Vagina (tissue), 2 donors: ENCODE measurements at regions not wholly inside any gene's neighbourhood (a gene's known extent, or its start where the extent isn't known, plus 50 kb on each side); places are given as distances from the start of the nearest gene placed in this dataset.

Experiments used
- POLR2A ChIP-seq, 2 donors: fragments of 450-650 bp; IDR thresholded peaks; one replicate each; pipeline ENCODE4 v1.6.1; 2017; ENCODE audit warnings: antibody characterized with exemption in 2 of 2, mild to moderate bottlenecking in 2 of 2, moderate library complexity in 2 of 2
- TF ChIP-seq, protein P1 (sequence below), 3 experiments: fragments of 450-650 bp in 2 of 3; fragments of 200-600 bp in 1 of 3; sonication (generic) in 1 of 3; IDR thresholded peaks; one replicate each; pipeline ENCODE4 v1.5.1; 2017 to 2019; ENCODE audit warnings: antibody characterized with exemption in 3 of 3, mild to moderate bottlenecking in 2 of 3, moderate library complexity in 2 of 3

DNA sequence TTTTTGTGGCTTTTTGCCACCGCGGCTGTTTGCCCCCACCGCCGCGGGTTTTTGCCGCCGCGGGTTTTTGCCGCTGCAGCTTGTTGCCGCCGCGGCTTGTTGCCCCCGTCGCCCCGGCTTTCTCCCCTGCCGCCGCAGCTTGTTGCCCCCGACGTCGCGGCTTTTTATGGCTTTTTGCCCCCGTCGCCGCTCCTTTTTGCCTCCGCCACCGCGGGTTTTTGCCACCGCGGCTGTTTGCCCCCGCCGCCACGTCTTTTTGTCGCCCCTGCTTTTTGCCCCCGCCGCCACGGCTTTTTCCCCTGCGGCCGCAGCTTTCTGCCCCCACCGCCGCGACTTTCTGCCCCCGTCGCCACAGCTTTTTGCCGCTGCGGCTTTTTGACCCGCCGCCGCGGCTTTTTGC, 149.5 kb downstream of the KCNJ18 start:
- TF ChIP-seq, protein P1, sequence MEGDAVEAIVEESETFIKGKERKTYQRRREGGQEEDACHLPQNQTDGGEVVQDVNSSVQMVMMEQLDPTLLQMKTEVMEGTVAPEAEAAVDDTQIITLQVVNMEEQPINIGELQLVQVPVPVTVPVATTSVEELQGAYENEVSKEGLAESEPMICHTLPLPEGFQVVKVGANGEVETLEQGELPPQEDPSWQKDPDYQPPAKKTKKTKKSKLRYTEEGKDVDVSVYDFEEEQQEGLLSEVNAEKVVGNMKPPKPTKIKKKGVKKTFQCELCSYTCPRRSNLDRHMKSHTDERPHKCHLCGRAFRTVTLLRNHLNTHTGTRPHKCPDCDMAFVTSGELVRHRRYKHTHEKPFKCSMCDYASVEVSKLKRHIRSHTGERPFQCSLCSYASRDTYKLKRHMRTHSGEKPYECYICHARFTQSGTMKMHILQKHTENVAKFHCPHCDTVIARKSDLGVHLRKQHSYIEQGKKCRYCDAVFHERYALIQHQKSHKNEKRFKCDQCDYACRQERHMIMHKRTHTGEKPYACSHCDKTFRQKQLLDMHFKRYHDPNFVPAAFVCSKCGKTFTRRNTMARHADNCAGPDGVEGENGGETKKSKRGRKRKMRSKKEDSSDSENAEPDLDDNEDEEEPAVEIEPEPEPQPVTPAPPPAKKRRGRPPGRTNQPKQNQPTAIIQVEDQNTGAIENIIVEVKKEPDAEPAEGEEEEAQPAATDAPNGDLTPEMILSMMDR (IDR thresholded peaks at IDR 0.05), result no peak
- no peak for TF ChIP-seq POLR2A (IDR thresholded peaks at IDR 0.05)
